ENCODE measurements at regions not wholly inside any gene's neighbourhood (a gene's known extent, or its start where the extent isn't known, plus 50 kb on each side); places are given as distances from the start of the nearest gene placed in this dataset.
"Not testable (repeated sequence)": the region's sequence is repeated elsewhere in the genome, so short reads cannot be mapped to it uniquely, and the experiment has no call there.

GRCh38 chr9:64499541-64499940 is 785.5 kb downstream of the FOXD4L5 start:
- H3K27ac Mint-ChIP-seq; H3K9me3 ChIP-seq (replicated peaks in 1 of 2; ENCODE audit: control insufficient read depth in 1 of 2, insufficient read depth in 1 of 2, low read length in 2 of 2); H3K36me3 Mint-ChIP-seq; H3K36me3 ChIP-seq (replicated peaks in 1 of 2; ENCODE audit: control insufficient read depth in 1 of 2, insufficient read depth in 2 of 2, low read length in 2 of 2); H3K9me3 Mint-ChIP-seq; H2AFZ ChIP-seq (ENCODE audit: insufficient read depth, low read depth, low read length, poor library complexity, severe bottlenecking); H3K27me3 Mint-ChIP-seq (ENCODE audit: low read depth in 3 of 3); H4K20me1 ChIP-seq (ENCODE audit: insufficient read depth, low read length); H3K79me2 ChIP-seq (ENCODE audit: insufficient read depth, low read length); H3K27ac ChIP-seq (ENCODE audit: low read depth in 1 of 2, low read length in 2 of 2); DNase-seq; H3K27me3 ChIP-seq (ENCODE audit: control insufficient read depth in 2 of 2, insufficient read depth in 2 of 2, low read length in 2 of 2); H3K4me3 Mint-ChIP-seq; H3K4me3 ChIP-seq (replicated peaks in 1 of 3; ENCODE audit: low read depth in 2 of 3, low read length in 3 of 3); H3K4me2 ChIP-seq (replicated peaks; ENCODE audit: extremely low read depth, low read length, poor library complexity, severe bottlenecking); intact Hi-C loops (cut with micrococcal nuclease); H3K9ac ChIP-seq (ENCODE audit: insufficient read depth, low read length, poor library complexity, severe bottlenecking); H3K4me1 Mint-ChIP-seq; H3K4me1 ChIP-seq (ENCODE audit: control insufficient read depth in 1 of 2, insufficient read depth in 2 of 2, low read length in 2 of 2): not testable (repeated sequence)
- WGBS (ENCODE audit: insufficient coverage): 99% methylated on average over 9 of the region's 16 CpGs

GRCh38 chr9:64498409-64498808 is 786.6 kb downstream of the FOXD4L5 start:
- H3K36me3 ChIP-seq (replicated peaks in 1 of 2; ENCODE audit: control insufficient read depth in 1 of 2, insufficient read depth in 2 of 2, low read length in 2 of 2); H3K27ac ChIP-seq (ENCODE audit: low read depth in 1 of 2, low read length in 2 of 2); H3K4me2 ChIP-seq (replicated peaks; ENCODE audit: extremely low read depth, low read length, poor library complexity, severe bottlenecking); intact Hi-C loops (cut with micrococcal nuclease); DNase-seq; H3K79me2 ChIP-seq (ENCODE audit: insufficient read depth, low read length); H3K27me3 ChIP-seq (ENCODE audit: control insufficient read depth in 2 of 2, insufficient read depth in 2 of 2, low read length in 2 of 2); H3K4me1 Mint-ChIP-seq; H3K27me3 Mint-ChIP-seq (ENCODE audit: low read depth in 3 of 3); H3K9me3 Mint-ChIP-seq; H3K4me3 ChIP-seq (replicated peaks in 1 of 3; ENCODE audit: low read depth in 2 of 3, low read length in 3 of 3); H3K27ac Mint-ChIP-seq; H3K4me1 ChIP-seq (ENCODE audit: control insufficient read depth in 1 of 2, insufficient read depth in 2 of 2, low read length in 2 of 2); H3K9ac ChIP-seq (ENCODE audit: insufficient read depth, low read length, poor library complexity, severe bottlenecking); H2AFZ ChIP-seq (ENCODE audit: insufficient read depth, low read depth, low read length, poor library complexity, severe bottlenecking); H3K9me3 ChIP-seq (replicated peaks in 1 of 2; ENCODE audit: control insufficient read depth in 1 of 2, insufficient read depth in 1 of 2, low read length in 2 of 2); H4K20me1 ChIP-seq (ENCODE audit: insufficient read depth, low read length); H3K36me3 Mint-ChIP-seq; H3K4me3 Mint-ChIP-seq: not testable (repeated sequence)
- WGBS (ENCODE audit: insufficient coverage): no CpG with 5 or more reads among the region's 13 CpGs

DNA sequence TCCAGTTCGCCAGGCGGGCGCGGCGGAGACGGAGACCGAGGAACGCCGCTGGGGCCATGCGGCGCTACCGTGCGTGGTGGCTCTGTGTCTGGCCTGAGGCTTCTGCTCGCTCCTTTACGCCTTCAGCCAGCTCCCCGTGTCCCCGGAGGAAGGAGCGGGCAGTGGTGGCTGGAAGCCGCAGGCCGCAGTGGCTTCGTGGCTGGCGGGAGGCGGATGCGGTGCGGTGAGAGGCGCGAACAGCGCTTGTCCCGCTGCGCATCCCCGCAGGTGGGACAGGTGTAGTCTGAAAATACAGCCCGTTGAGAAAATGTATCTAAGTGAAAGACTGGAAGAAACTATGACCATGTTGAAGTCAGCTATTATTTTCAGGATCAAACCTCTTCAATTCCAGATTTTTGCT is 796.5 kb downstream of the FOXD4L5 start:
- H3K4me3 Mint-ChIP-seq; H3K36me3 Mint-ChIP-seq; H3K4me3 ChIP-seq (replicated peaks in 1 of 3; ENCODE audit: low read depth in 2 of 3, low read length in 3 of 3); H3K4me1 Mint-ChIP-seq; H3K9ac ChIP-seq (ENCODE audit: insufficient read depth, low read length, poor library complexity, severe bottlenecking); intact Hi-C loops (cut with micrococcal nuclease); H3K4me2 ChIP-seq (replicated peaks; ENCODE audit: extremely low read depth, low read length, poor library complexity, severe bottlenecking); H3K36me3 ChIP-seq (replicated peaks in 1 of 2; ENCODE audit: control insufficient read depth in 1 of 2, insufficient read depth in 2 of 2, low read length in 2 of 2); H3K27ac ChIP-seq (ENCODE audit: low read depth in 1 of 2, low read length in 2 of 2); DNase-seq; H3K79me2 ChIP-seq (ENCODE audit: insufficient read depth, low read length); H3K9me3 ChIP-seq (replicated peaks in 1 of 2; ENCODE audit: control insufficient read depth in 1 of 2, insufficient read depth in 1 of 2, low read length in 2 of 2); H3K4me1 ChIP-seq (ENCODE audit: control insufficient read depth in 1 of 2, insufficient read depth in 2 of 2, low read length in 2 of 2); H3K27me3 ChIP-seq (ENCODE audit: control insufficient read depth in 2 of 2, insufficient read depth in 2 of 2, low read length in 2 of 2); H4K20me1 ChIP-seq (ENCODE audit: insufficient read depth, low read length); H3K27ac Mint-ChIP-seq; H3K9me3 Mint-ChIP-seq; H3K27me3 Mint-ChIP-seq (ENCODE audit: low read depth in 3 of 3); H2AFZ ChIP-seq (ENCODE audit: insufficient read depth, low read depth, low read length, poor library complexity, severe bottlenecking): not testable (repeated sequence)
- 87% methylated on average over 10 of the region's 32 CpGs for WGBS (ENCODE audit: insufficient coverage)

GRCh38 chr9:64486067-64486466 is 798.9 kb downstream of the FOXD4L5 start:
- H3K9me3 ChIP-seq (replicated peaks in 1 of 2; ENCODE audit: control insufficient read depth in 1 of 2, insufficient read depth in 1 of 2, low read length in 2 of 2); H3K4me3 ChIP-seq (replicated peaks in 1 of 3; ENCODE audit: low read depth in 2 of 3, low read length in 3 of 3); DNase-seq; H2AFZ ChIP-seq (ENCODE audit: insufficient read depth, low read depth, low read length, poor library complexity, severe bottlenecking); H3K36me3 ChIP-seq (replicated peaks in 1 of 2; ENCODE audit: control insufficient read depth in 1 of 2, insufficient read depth in 2 of 2, low read length in 2 of 2); intact Hi-C loops (cut with micrococcal nuclease); H3K79me2 ChIP-seq (ENCODE audit: insufficient read depth, low read length); H3K4me2 ChIP-seq (replicated peaks; ENCODE audit: extremely low read depth, low read length, poor library complexity, severe bottlenecking); H3K36me3 Mint-ChIP-seq; H3K27me3 Mint-ChIP-seq (ENCODE audit: low read depth in 3 of 3); H3K4me1 ChIP-seq (ENCODE audit: control insufficient read depth in 1 of 2, insufficient read depth in 2 of 2, low read length in 2 of 2); H4K20me1 ChIP-seq (ENCODE audit: insufficient read depth, low read length); H3K9me3 Mint-ChIP-seq; H3K27ac Mint-ChIP-seq; H3K4me3 Mint-ChIP-seq; H3K9ac ChIP-seq (ENCODE audit: insufficient read depth, low read length, poor library complexity, severe bottlenecking); H3K4me1 Mint-ChIP-seq; H3K27me3 ChIP-seq (ENCODE audit: control insufficient read depth in 2 of 2, insufficient read depth in 2 of 2, low read length in 2 of 2); H3K27ac ChIP-seq (ENCODE audit: low read depth in 1 of 2, low read length in 2 of 2): not testable (repeated sequence)
- WGBS (ENCODE audit: insufficient coverage): no CpG with 5 or more reads among the region's 15 CpGs
